Activated CD4-positive, alpha-beta T cell treated with anti-CD3 and anti-CD28 coated beads, Interleukin-10, Interleukin-2, amounts not matched to agents 100 ng/mL and 50 ng/mL, durations not matched to agents 16 hours and 8 hours (primary cell): ENCODE measurements at regions not wholly inside any gene's neighbourhood (a gene's known extent, or its start where the extent isn't known, plus 50 kb on each side); places are given as distances from the start of the nearest gene placed in this dataset.
"Not testable (repeated sequence)": the region's sequence is repeated elsewhere in the genome, so short reads cannot be mapped to it uniquely, and the experiment has no call there.

Experiments
- DNase-seq: peaks from one replicate; pipeline ENCODE4 v3.0.0-alpha.2; 2020

- DNase-seq, result no peak
Observed at GRCh38 chr1:81312272-81312754, 488.4 kb upstream of the ADGRL2 start.

- DNase-seq, result no peak
Observed at GRCh38 chr1:81310250-81310649, 490.5 kb upstream of the ADGRL2 start.

GRCh38 chr1:81308191-81308590 is 492.5 kb upstream of the ADGRL2 start:
- DNase-seq, result no peak

- no peak for DNase-seq
Observed at GRCh38 chr1:81307786-81308185, 492.9 kb upstream of the ADGRL2 start.

GRCh38 chr1:81305997-81306452 is 494.7 kb upstream of the ADGRL2 start:
- no peak for DNase-seq

- DNase-seq, result no peak
Observed at GRCh38 chr1:81304187-81304586, 496.5 kb upstream of the ADGRL2 start.

GRCh38 chr1:81299892-81300291 is 500.8 kb upstream of the ADGRL2 start:
- no peak for DNase-seq

GRCh38 chr1:81298266-81298665 is 502.5 kb upstream of the ADGRL2 start:
- no peak for DNase-seq

GRCh38 chr1:81296601-81297000 is 504.1 kb upstream of the ADGRL2 start:
- DNase-seq, result no peak

- no peak for DNase-seq
Observed at GRCh38 chr1:81290326-81290725, 510.4 kb upstream of the ADGRL2 start.

- DNase-seq, result no peak
Observed at GRCh38 chr1:81288689-81289088, 512.0 kb upstream of the ADGRL2 start.

- no peak for DNase-seq
Observed at GRCh38 chr1:81287411-81288080, 513.2 kb upstream of the ADGRL2 start.

- no peak for DNase-seq
Observed at GRCh38 chr1:81270051-81270450, 530.7 kb upstream of the ADGRL2 start.

GRCh38 chr1:81264976-81265375 is 535.8 kb upstream of the ADGRL2 start:
- DNase-seq, result no peak

GRCh38 chr1:81259625-81260411 is 540.9 kb upstream of the ADGRL2 start:
- no peak for DNase-seq

GRCh38 chr1:81254560-81254959 is 546.2 kb upstream of the ADGRL2 start:
- DNase-seq, result no peak

GRCh38 chr1:81254068-81254467 is 546.7 kb upstream of the ADGRL2 start:
- no peak for DNase-seq

- no peak for DNase-seq
Observed at GRCh38 chr1:81252471-81253151, 548.1 kb upstream of the ADGRL2 start.

GRCh38 chr1:81250825-81251224 is 549.9 kb upstream of the ADGRL2 start:
- DNase-seq, result not testable (repeated sequence)

- DNase-seq, result not testable (repeated sequence)
Observed at GRCh38 chr1:81245084-81245715, 555.5 kb upstream of the ADGRL2 start.

GRCh38 chr1:81244612-81245011 is 556.1 kb upstream of the ADGRL2 start:
- not testable (repeated sequence) for DNase-seq

- DNase-seq, result no peak
Observed at GRCh38 chr1:81242103-81242502, 558.6 kb upstream of the ADGRL2 start.

- DNase-seq, result no peak
Observed at GRCh38 chr1:81238129-81238528, 562.6 kb upstream of the ADGRL2 start.
